DOHH2 (cell line): ENCODE measurements at regions not wholly inside any gene's neighbourhood (a gene's known extent, or its start where the extent isn't known, plus 50 kb on each side); places are given as distances from the start of the nearest gene placed in this dataset.

Experiments used
- EZH2phosphoT487 ChIP-seq: fragments of 200-600 bp; sonication (generic); IDR thresholded peaks from 2 replicates; pipeline ENCODE4 v1.6.1; 2017; ENCODE audit warnings: borderline replicate concordance, mild to moderate bottlenecking, antibody characterized with exemption, low read length, moderate library complexity, mixed read lengths
- TF ChIP-seq, protein P1 (sequence below): fragments of 200-600 bp; sonication (generic); IDR thresholded peaks from one replicate; pipeline ENCODE4 v1.5.1; 2014; ENCODE audit warnings: antibody characterized with exemption, mild to moderate bottlenecking, low read depth, low read length; ENCODE audit not compliant: poor library complexity, severe bottlenecking

DNA sequence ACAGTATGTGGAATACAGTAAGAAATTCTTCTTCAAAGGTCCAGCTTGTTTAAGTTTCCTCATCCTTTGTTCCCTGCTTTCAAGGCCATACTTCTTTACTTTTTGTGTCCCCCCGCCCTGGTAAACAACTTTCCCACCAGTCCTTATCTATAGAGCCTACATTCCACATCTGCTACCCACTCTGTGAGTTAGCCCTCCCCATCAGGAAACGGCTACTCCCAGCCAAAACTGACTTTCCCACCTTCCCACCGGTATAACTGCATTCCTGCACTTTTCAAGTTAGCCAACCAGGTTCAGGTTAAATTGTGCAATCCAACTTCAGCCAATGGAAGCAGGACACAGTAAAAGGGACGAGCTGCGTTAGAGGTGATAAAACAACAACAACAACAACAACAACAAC, 186.9 kb downstream of the DDX3Y start:
- TF ChIP-seq, protein P1, sequence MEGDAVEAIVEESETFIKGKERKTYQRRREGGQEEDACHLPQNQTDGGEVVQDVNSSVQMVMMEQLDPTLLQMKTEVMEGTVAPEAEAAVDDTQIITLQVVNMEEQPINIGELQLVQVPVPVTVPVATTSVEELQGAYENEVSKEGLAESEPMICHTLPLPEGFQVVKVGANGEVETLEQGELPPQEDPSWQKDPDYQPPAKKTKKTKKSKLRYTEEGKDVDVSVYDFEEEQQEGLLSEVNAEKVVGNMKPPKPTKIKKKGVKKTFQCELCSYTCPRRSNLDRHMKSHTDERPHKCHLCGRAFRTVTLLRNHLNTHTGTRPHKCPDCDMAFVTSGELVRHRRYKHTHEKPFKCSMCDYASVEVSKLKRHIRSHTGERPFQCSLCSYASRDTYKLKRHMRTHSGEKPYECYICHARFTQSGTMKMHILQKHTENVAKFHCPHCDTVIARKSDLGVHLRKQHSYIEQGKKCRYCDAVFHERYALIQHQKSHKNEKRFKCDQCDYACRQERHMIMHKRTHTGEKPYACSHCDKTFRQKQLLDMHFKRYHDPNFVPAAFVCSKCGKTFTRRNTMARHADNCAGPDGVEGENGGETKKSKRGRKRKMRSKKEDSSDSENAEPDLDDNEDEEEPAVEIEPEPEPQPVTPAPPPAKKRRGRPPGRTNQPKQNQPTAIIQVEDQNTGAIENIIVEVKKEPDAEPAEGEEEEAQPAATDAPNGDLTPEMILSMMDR = no peak
- no peak for TF ChIP-seq EZH2phosphoT487
